ENCODE measurements at regions not wholly inside any gene's neighbourhood (a gene's known extent, or its start where the extent isn't known, plus 50 kb on each side); places are given as distances from the start of the nearest gene placed in this dataset.
"Not testable (repeated sequence)": the region's sequence is repeated elsewhere in the genome, so short reads cannot be mapped to it uniquely, and the experiment has no call there.

DNA sequence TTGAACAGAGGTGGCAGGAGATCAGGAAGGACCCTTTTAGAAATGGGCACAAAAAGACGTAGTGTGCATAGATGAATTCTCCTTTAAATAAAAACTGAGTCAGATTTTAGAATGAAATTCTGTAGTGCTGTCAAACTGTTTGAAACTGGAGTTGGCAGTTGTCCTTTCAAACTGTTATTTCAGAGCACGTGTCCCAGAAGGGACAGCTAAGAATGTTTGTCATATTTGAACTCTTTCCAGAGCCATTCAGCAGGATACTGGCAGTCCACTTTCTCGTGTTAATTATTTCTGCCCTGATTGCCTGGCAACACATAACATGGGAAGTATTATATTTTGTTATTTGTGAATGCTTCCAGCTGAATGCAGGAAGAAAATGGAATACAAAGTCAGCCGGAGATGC is 212.3 kb upstream of the DPYD start:
- peaks cover 0 to 5% (median 3%) of the 10 kb centered on the region in 3 donors for H3K9me3 Mint-ChIP-seq
- no peak overlapping the region for H3K27ac Mint-ChIP-seq

DNA sequence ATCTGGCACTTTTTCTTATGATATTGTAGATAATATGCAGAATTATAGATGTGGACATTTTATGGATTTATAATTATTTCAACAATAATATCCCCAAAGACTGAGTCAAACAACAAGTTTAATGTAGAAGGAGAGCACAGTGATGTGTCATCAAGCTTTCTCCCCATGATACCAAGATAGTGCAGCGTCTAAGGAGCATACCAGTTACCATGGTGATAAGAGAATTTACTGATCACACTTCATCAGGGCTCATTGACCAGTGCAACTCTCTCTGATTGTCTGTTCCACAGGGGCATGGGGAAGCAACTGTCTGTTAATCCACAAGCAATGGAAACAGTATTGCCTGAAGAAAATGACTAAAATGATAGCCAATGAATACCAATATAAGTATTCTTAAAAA is 209.6 kb upstream of the DPYD start:
- H3K27ac Mint-ChIP-seq, result no peak overlapping the region
- no peaks in the 10 kb centered on the region for H3K27me3 Mint-ChIP-seq
- no peaks in the 10 kb centered on the region for H3K4me1 Mint-ChIP-seq
- H3K36me3 Mint-ChIP-seq, result peaks cover 1% of the 10 kb centered on the region
- no peak overlapping the region for H3K4me3 Mint-ChIP-seq
- peaks cover 0 to 11% (median 3%) of the 10 kb centered on the region in 3 donors for H3K9me3 Mint-ChIP-seq

More for the DNA sequence above, 212.3 kb upstream of the DPYD start:
- Mint-ChIP-seq H3K36me3 (peaks cover 1% of the 10 kb centered on the region), H3K4me3 (no peak overlapping the region), H3K27me3 (no peaks in the 10 kb centered on the region), H3K4me1 (no peaks in the 10 kb centered on the region)

DNA sequence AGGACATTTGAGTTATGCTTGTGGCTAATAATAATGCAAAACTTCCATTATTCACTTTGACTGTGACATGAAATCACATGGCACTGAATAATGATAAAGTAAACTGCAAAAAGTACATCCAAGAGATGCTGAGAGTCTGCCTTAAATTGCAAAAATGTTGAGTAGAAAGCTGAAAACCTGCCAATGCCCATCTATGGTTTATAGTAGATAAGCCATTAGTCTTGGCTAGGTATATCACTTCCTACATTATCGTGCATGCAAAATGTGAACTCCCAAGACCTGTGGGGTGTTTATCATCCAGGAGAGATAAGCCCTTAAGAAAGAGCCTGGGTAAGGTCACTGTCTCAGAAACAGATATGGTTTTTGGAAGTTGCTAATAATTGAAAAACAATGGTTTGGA is 208.7 kb upstream of the DPYD start:
- Mint-ChIP-seq H3K36me3 (peaks cover 1% of the 10 kb centered on the region), H3K4me3 (no peak overlapping the region), H3K9me3 (peaks cover 0 to 11% (median 3%) of the 10 kb centered on the region in 3 donors), H3K27ac (no peak overlapping the region), H3K27me3 (no peaks in the 10 kb centered on the region), H3K4me1 (no peaks in the 10 kb centered on the region)

DNA sequence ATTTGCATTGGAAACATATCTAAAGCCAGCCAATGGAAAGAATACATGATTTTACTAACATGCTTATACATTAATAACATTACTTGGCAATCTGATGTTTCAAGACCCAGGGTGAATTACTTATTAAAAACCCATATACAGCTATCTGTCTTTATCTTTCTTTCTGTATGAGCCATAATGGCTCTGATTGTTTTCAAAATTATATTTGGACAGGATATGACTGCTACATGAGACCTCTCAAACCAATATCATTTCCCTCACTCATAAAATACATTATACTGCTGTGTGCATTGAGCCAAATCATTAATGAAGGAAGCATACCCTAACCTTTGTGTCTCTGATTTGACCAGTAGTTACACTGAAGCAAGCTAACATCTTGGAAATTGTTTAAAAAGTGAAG is 205.9 kb upstream of the DPYD start:
- Mint-ChIP-seq H3K9me3 (peaks cover 0 to 15% (median 1%) of the 10 kb centered on the region in 3 donors), H3K4me3 (no peak overlapping the region), H3K4me1 (no peaks in the 10 kb centered on the region), H3K36me3 (peaks cover 1% of the 10 kb centered on the region), H3K27me3 (no peaks in the 10 kb centered on the region), H3K27ac (no peak overlapping the region)

DNA sequence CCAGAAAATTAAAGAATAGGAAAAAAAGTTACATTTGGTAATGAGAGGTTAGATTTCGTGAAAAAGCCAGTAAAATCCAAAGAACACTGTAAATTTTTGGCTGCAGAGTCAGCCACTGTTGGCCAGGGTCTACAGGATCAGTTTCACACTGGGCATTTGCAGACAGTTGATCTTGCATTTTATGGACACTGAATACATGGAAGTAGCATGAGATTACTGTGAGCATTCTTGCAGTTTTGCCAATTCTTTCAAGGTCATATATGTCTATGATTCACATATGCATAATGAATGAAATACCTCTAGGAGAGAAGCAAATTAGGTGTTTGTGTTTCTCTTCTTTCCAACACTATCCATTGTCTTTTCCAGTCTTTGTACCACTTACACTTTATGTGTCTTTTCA is 200.8 kb upstream of the DPYD start:
- peaks cover 0 to 15% (median 0%) of the 10 kb centered on the region in 3 donors for H3K9me3 Mint-ChIP-seq
- H3K27ac Mint-ChIP-seq, result no peak overlapping the region
- no peaks in the 10 kb centered on the region for H3K27me3 Mint-ChIP-seq
- no peak overlapping the region for H3K4me3 Mint-ChIP-seq
- H3K4me1 Mint-ChIP-seq, result no peaks in the 10 kb centered on the region
- H3K36me3 Mint-ChIP-seq, result peaks cover 1% of the 10 kb centered on the region

DNA sequence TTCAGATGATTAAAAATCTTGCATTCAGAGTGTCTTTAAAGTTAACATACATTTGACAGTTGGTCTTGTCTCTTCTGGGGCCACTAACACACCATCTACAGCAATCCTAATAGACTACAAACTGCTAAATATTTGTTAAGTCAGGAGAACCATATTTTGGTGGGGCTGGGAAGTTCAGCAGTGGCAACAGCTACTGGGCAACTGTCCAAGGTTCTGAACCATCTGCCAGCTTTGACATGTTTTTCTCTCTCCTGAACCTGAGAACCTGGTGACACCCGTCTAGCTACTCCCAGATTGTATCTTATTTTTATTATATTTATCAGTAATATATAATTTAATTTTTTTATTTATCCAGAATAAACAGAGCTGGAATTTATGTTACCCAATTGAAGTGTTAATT is 199.0 kb upstream of the DPYD start:
- Mint-ChIP-seq H3K27ac (no peak overlapping the region), H3K4me3 (no peak overlapping the region), H3K9me3 (peaks cover 0 to 8% (median 0%) of the 10 kb centered on the region in 3 donors), H3K4me1 (no peaks in the 10 kb centered on the region), H3K27me3 (no peaks in the 10 kb centered on the region), H3K36me3 (peaks cover 1% of the 10 kb centered on the region)

DNA sequence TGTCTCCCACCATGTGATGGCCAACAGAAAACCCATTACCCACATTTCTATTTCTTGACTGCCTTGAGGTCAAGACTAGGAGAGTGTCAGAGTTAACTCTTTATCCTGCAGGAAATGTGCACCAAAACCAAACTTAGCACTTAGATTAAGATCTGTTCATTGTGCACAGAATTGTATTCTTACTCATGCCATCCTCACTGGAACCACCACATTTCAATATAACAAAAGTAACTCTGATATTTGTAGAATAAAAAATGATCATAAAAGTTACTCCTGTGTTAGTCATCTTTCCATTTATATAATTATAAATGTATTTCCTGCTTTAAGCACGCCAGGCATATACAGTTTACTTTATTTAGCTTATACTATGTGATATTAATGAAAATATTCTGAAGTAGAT is 193.0 kb upstream of the DPYD start:
- Mint-ChIP-seq H3K4me1 (no peaks in the 10 kb centered on the region), H3K4me3 (no peak overlapping the region), H3K27ac (no peak overlapping the region), H3K36me3 (no peaks in the 10 kb centered on the region), H3K9me3 (no peaks in the 10 kb centered on the region), H3K27me3 (no peaks in the 10 kb centered on the region)

DNA sequence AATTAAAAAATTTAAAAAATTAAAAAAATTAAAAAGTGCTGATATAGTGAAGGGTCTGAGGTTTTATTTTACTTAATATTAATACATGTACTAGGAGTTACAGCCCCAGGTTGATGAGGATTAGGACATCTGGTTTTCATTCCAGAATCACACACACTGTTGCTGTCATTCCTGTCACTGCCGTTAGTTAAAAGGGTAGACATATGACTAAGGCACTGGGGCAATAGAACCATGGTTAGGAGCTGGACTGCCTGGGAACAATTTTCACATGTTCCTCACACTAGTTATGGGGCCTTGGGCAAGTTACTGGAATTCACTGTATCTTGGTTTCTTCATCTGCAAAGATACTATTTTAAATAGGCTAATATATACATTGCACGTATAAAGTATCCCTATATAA is 191.8 kb upstream of the DPYD start:
- H3K9me3 Mint-ChIP-seq, result peaks cover 6 to 9% (median 6%) of the 10 kb centered on the region in 3 donors
- H3K27me3 Mint-ChIP-seq, result no peaks in the 10 kb centered on the region
- no peak overlapping the region for H3K27ac Mint-ChIP-seq
- H3K4me3 Mint-ChIP-seq, result no peak overlapping the region
- no peaks in the 10 kb centered on the region for H3K4me1 Mint-ChIP-seq
- H3K36me3 Mint-ChIP-seq, result no peaks in the 10 kb centered on the region

DNA sequence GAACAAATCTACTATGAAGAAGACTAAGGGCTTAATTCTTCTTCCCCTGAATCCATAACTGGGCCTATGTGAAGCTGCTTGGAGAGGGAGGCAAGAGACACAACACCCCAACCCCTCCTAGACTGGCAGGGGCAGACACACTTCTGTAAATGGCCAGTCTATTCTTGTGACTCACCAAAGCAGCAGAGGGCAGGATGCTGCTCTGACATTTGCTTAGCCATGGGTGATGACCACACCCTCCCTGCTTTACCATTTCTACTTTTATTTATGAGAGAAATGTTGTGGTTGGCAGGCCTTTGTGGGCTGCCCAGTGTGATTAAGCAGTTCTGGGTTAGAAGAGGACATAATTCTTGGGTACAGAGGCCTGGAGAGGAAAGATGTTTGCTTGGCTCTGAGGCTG is 189.8 kb upstream of the DPYD start:
- no peak overlapping the region for H3K27ac Mint-ChIP-seq
- H3K4me3 Mint-ChIP-seq, result no peak overlapping the region

DNA sequence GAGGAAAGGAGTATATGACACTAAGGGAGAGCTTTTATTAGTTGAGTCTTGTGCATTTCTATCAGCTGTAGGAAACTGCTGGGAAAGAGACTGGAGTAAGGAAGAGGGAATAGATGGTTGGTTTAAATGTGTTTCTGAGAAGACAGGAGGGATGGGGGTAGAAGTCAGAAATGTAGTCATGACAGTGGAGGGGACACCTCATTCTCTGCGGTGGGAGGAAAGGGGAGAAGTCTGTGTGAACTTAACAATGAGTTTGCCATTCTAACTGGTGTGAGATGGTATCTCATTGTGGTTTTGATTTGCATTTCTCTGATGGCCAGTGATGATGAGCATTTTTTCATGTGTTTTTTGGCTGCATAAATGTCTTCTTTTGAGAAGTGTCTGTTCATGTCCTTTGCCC is 187.5 kb upstream of the DPYD start:
- H3K27me3 Mint-ChIP-seq, H3K36me3 Mint-ChIP-seq, H3K4me3 Mint-ChIP-seq, H3K4me1 Mint-ChIP-seq, H3K27ac Mint-ChIP-seq: not testable (repeated sequence)
- H3K9me3 Mint-ChIP-seq, result peaks cover 11 to 30% (median 14%) of the 10 kb centered on the region in 3 donors

More for the DNA sequence above, 189.8 kb upstream of the DPYD start:
- H3K4me1 Mint-ChIP-seq, result no peaks in the 10 kb centered on the region
- H3K27me3 Mint-ChIP-seq, result no peaks in the 10 kb centered on the region
- peaks cover 6% of the 10 kb centered on the region for H3K36me3 Mint-ChIP-seq
- peaks cover 11 to 26% (median 14%) of the 10 kb centered on the region in 3 donors for H3K9me3 Mint-ChIP-seq

DNA sequence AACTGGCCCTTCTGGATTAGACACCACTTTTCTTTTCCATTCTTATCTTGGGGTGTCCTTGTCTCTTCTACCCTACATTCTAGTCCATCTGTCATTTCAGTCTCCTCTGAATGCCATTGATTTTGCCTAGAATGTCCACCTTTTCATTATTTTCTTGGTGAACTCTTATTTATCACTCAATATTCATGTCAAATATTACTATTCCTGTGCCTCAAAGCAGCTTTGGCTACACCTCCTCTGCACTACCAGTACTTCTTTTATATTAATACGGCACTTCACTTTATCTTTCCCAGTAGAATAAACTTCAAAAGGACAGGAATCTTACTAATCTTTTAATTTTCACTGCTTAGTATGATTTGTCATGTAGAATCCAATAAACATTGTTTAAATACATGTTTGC is 186.4 kb upstream of the DPYD start:
- Mint-ChIP-seq H3K9me3 (peaks cover 11 to 30% (median 14%) of the 10 kb centered on the region in 3 donors), H3K4me3 (peak overlapping the region in 1 of 4 donors; percentile 63), H3K4me1 (no peaks in the 10 kb centered on the region), H3K27me3 (no peaks in the 10 kb centered on the region), H3K27ac (no peak overlapping the region), H3K36me3 (peaks cover 6% of the 10 kb centered on the region)

DNA sequence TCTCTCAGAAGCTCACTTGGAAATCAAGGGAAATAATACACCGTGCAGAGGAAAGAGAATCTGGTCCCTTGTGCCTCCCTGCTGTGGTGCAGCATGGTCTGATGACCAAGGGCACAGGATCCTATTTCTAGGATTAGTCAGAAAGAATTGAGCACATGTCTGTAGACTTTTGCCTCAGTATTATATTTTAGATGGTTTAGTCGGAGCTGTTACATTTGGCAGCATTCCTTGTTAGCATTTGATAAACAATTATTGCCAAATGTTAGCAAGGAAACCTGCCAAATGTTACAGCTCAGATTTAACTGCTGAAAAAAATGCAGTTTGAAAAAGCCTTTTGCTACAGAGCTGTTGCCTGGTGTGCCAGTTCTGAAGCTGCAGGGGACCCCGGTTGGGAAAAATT is 183.5 kb upstream of the DPYD start:
- no peaks in the 10 kb centered on the region for H3K4me1 Mint-ChIP-seq
- peaks cover 6% of the 10 kb centered on the region for H3K36me3 Mint-ChIP-seq
- H3K4me3 Mint-ChIP-seq, result no peak overlapping the region
- H3K27me3 Mint-ChIP-seq, result no peaks in the 10 kb centered on the region
- peaks cover 11 to 30% (median 14%) of the 10 kb centered on the region in 3 donors for H3K9me3 Mint-ChIP-seq
- H3K27ac Mint-ChIP-seq, result no peak overlapping the region

DNA sequence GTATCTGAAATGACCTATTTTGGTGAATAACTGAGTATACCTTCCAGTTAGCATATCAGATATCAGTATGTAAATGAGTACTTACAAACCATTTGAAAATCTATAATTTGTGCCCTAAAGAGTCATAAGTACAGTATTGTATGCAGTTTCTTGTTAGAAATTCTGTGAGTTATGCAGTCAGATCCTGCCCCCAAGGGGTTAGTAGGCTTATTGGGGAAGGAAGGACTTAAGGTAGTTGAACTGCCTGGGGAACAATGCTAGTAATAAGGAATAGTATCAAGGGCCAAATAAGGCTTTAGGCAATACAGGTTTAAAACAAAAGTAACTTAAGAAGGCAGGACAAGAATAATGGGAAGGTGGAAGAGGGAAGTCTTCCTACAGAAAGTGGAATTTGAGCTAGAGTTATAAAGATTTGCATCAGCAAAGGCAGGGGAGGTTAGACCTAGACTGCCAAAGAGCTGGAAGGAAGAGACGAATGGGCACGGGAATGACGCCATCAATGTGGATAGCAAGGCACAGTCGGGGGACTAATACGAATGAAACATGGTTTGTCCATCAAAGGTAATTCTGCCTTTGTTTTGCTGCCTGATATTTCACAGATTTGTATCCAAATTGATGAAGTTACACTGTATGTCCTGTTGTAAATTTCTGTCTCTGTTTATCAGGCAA is 182.9 kb upstream of the DPYD start:
- H3K36me3 Mint-ChIP-seq, result peaks cover 6% of the 10 kb centered on the region
- peaks cover 11 to 30% (median 14%) of the 10 kb centered on the region in 3 donors for H3K9me3 Mint-ChIP-seq
- H3K27me3 Mint-ChIP-seq, result no peaks in the 10 kb centered on the region

DNA sequence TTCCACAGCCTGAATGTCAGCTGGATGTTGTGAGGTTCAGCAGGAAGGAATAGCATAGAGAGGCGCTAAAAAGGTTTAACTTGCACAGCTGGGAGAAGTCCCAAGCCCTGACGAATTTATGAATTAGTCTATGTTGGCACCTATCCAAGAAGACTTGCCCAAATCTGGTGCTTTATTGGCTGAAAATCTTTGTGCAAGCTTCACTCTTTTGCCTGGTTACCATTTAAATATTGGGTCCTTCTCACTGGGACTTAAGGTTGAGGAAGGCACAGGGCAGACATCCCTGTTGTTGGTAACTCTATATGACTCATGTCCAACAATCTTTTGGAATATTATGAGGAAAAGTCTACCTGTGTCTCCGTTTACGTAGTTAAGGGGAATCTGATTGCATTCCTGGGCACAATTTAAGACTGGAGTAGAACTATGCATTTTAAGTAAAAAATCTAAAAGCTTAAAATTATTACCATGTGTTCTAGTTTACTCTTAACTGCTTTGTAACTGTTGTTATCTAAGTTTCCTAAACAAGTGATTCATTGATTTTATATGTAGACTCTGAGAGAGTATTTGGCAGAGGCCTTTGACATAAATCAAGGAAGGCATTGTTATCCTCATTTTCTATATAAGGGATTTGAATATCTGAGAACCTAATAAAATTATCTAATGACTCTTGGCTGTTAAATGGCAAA is 181.7 kb upstream of the DPYD start:
- Mint-ChIP-seq H3K4me3 (no peak overlapping the region), H3K36me3 (peaks cover 6% of the 10 kb centered on the region), H3K4me1 (no peaks in the 10 kb centered on the region), H3K27ac (no peak overlapping the region), H3K27me3 (no peaks in the 10 kb centered on the region), H3K9me3 (peaks cover 5 to 20% (median 10%) of the 10 kb centered on the region in 3 donors)

More for the DNA sequence above, 182.9 kb upstream of the DPYD start:
- no peak overlapping the region for H3K4me3 Mint-ChIP-seq
- H3K27ac Mint-ChIP-seq, result peak overlapping the region in 1 of 3 donors; percentile 65
- no peaks in the 10 kb centered on the region for H3K4me1 Mint-ChIP-seq

DNA sequence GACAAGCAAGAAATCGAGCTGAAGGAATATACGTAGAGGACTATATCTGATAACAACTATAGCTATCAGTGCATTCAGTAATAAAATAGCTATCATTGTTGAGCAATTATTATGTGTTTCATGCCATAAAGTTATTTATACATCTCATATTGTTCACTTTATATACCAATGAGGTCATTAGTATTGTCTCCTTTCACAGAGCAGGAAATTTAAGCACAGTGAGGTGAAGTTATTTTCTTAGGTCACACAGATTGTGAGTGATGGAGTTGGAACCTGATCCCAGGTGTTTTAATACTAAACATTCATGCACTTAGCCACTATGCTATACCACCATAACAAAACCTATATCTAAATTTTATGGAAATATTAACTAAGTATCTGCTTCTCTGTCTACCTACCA is 180.5 kb upstream of the DPYD start:
- no peak overlapping the region for H3K4me3 Mint-ChIP-seq
- no peak overlapping the region for H3K27ac Mint-ChIP-seq
- H3K27me3 Mint-ChIP-seq, result no peaks in the 10 kb centered on the region
- no peaks in the 10 kb centered on the region for H3K4me1 Mint-ChIP-seq
- H3K36me3 Mint-ChIP-seq, result peaks cover 3% of the 10 kb centered on the region
- H3K9me3 Mint-ChIP-seq, result peaks cover 4 to 9% (median 5%) of the 10 kb centered on the region in 3 donors

DNA sequence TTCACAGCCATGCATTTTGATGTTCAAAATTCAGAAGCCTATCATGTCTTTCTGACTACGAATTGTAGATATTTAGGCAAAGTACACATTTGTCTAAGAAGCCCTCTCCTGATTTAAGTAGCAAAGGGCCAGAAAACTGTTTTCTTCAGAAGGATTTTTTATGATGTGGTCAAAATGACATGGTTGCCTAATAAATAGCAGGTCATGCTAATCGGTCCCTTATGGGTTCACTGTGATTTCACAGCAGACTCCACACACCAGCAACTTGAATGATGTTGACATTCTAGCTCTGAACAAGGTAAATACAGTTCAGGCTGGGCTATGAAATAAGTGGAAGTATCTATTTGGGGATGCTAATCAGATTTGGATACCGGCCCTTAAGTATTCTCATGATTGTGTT is 178.7 kb upstream of the DPYD start:
- Mint-ChIP-seq H3K9me3 (peaks cover 0 to 3% (median 0%) of the 10 kb centered on the region in 3 donors), H3K36me3 (no peaks in the 10 kb centered on the region), H3K4me3 (no peak overlapping the region), H3K4me1 (no peaks in the 10 kb centered on the region), H3K27me3 (no peaks in the 10 kb centered on the region), H3K27ac (no peak overlapping the region)

Data from IgD-negative memory B cell (primary cell).